GM10266 (cell line): ENCODE measurements at regions not wholly inside any gene's neighbourhood (a gene's known extent, or its start where the extent isn't known, plus 50 kb on each side); places are given as distances from the start of the nearest gene placed in this dataset.
A peak's percentile ranks its signal among the peaks of the same experiment; 100 is the strongest.
"Not testable (repeated sequence)": the region's sequence is repeated elsewhere in the genome, so short reads cannot be mapped to it uniquely, and the experiment has no call there.

Experiments used
- DNase-seq: peaks from one replicate; pipeline ENCODE4 v3.0.0; 2012; ENCODE audit errors: extremely low spot score
- TF ChIP-seq, protein P1 (sequence below): IDR thresholded peaks from 2 replicates; pipeline ENCODE4 v1.5.1; 2012; ENCODE audit warnings: mild to moderate bottlenecking, low read depth; ENCODE audit not compliant: control insufficient read depth, insufficient read depth; ENCODE audit errors: missing control alignments

DNA sequence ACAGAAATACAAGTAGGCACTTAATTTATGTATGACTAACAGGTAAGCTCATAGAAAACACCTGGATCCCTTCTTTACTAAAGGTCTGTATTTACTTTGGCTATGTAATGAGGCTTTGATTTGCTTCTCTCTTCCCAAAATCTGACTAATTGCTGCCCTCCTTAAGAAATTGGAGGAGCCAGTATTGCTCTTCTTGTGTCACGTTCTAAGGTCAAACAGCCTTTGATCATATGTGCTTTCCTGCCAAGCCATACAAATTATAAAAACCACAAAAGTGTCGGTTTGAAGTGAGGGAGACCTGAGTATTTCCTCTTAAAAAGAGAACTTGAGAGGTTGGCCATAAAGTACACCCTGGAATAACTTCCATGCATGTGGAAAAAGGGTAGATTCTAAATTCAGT, 112.1 kb upstream of the MB21D2 start:
- no peak for DNase-seq
- TF ChIP-seq, protein P1, sequence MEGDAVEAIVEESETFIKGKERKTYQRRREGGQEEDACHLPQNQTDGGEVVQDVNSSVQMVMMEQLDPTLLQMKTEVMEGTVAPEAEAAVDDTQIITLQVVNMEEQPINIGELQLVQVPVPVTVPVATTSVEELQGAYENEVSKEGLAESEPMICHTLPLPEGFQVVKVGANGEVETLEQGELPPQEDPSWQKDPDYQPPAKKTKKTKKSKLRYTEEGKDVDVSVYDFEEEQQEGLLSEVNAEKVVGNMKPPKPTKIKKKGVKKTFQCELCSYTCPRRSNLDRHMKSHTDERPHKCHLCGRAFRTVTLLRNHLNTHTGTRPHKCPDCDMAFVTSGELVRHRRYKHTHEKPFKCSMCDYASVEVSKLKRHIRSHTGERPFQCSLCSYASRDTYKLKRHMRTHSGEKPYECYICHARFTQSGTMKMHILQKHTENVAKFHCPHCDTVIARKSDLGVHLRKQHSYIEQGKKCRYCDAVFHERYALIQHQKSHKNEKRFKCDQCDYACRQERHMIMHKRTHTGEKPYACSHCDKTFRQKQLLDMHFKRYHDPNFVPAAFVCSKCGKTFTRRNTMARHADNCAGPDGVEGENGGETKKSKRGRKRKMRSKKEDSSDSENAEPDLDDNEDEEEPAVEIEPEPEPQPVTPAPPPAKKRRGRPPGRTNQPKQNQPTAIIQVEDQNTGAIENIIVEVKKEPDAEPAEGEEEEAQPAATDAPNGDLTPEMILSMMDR, result no peak

DNA sequence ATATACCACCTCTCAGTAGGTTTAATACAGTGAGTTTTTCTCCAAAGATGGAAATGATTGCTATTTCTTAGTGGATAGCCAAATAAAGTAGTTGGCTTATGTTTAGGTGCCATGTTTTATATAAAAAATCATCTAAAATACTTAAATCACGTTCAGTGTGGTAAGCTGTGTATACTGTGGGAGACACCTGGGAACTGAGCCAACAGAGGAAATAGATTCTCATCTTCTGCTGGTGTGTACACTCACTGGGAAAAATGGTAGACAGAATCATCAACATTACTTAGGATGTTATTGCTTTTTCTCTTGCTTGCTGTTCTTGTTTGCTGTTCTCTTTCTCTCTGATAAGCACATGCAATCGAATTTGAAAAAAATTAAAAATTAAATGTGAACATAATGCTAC, 112.6 kb upstream of the MB21D2 start:
- TF ChIP-seq, protein P1, result no peak
- no peak for DNase-seq

DNA sequence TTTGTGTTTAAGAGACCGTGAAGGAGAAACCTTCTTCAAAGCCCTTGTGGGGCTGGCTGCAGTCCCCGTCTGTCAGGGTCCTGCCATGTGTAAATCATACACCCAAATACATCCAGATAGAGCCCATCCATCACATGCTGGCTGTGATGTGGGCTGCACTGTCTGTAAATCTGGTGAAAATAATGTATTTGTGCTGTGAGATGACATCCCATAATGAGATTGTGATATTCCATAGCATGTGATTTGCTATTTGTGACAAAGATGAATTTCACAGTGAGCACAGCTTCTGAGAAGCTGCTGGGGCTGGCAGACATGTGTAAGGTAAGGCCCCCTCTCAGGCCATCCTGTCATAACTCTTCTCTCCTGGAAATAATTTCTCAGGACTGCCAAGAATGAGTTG, 114.3 kb upstream of the MB21D2 start:
- TF ChIP-seq, protein P1, result no peak
- DNase-seq, result no peak

DNA sequence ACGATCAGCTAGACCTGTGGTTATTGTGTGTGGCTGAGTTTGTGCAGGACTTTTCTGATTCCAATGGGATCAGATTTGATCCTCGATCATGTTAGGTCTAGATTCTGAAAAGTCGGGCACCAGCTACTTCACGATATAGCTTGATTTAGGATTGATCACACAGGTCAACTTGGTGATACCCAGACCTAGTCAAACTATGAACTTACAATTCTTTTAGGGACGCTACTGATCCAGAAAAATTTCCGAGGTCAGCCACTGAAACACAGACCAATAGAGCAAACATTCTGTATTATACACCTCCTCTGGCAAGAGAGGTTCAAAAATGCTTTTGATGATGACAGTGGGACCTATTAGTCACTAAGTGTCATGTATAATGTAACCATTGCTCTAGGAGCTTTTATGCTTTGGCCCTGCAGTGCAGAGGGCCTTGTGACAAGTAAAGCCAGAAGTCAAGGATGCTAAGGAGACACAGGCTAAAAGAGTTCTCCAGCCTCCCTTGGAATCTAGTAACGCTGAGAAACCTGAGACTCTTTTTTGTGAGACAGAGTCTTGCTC, 115.6 kb upstream of the MB21D2 start:
- TF ChIP-seq, protein P1, result no peak
- DNase-seq, result no peak

DNA sequence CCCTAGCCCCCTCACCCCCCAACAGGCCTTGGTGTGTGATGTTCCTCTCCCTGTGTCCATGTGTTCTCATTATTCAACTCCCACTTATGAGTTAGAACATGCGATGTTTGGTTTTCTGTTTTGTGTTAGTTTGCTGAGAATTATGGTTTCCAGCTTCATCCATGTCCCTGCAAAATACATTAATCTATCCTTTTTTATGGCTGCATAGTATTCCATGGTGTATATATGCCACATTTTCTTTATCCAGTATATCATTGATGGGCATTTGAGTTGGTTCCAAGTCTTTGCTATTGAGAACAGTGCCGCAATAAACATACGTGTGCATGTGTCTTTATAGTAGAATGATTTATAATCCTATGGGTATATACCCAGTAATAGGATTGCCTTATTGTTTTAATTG, 120.2 kb upstream of the MB21D2 start:
- DNase-seq, result not testable (repeated sequence)

DNA sequence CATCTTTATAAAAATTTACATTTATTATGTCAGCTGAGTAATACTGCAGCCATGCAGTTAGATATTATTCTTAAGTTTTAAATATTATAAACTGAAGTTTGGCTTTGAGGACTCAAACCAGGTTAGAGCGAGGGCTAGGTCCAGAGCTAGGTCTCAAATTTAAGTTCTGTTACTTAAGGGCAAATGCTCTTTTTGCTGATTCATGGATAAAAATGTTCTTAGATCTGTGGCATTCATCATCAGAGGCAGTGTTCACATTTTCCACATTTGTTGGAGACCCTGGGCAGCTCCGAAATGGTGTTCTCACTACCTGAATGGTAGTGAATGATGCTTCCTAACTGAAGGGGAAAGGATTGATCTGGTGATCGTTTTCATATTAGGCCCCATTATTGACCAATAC, 121.4 kb upstream of the MB21D2 start:
- TF ChIP-seq, protein P1, result no peak
- DNase-seq, result no peak

DNA sequence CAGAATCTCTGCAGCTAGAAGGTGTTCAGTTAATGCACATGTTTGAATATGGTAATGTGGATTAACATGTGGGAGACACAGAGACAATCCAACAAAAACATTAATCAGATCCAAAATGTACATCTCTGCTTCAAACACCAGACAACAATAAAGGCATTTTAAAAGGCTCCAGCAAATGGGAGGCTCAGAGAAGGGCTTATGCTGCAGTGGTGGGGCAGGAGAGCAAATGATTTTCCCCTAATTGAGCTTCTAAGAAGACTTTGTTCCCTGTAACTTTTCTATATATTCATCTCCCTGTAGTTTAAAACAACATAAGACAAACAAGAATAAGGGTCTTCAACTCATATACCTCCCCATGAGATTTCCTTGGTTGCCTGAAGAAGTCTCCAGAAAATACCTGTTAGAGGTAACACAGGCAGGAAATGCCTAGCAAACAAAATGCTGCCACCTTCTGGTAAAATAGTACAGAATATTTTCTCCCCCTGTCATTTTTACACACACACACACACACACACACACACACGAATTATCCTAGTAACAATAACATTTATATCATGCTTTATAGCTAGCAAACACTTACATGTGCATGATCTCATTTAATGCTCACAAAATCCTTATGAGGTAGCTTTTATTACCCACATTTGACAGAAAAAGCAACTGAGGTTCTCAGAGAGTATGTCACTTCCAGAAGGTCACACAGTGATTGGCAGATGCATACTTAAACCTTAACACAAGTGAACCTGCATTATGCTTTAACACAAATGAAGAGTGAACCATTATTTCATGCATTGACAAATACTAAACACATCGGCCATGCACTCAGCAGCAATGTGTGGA, 123.4 kb upstream of the MB21D2 start:
- peak; percentile 63 for DNase-seq
- TF ChIP-seq, protein P1, result peak; percentile 61

DNA sequence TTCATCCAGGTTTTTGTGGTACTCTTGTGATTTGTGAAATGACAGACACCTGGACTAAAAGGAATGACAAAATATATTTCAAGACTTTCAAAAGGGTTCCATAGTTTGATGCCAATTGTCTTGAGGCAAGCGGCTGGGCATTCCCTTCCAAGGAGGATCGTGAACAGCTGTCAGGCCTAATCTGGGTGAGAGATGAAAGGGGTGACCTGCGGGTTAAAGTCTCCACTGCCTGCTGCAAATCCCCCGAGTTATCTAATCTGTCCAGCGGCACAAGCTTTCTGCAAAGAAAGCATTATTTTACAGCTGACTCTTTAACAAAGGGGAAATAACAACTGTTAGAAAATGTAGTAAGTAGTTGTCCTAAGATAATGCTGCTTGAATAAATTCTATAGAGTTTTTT, 128.7 kb upstream of the MB21D2 start:
- TF ChIP-seq, protein P1, result no peak
- DNase-seq, result no peak

DNA sequence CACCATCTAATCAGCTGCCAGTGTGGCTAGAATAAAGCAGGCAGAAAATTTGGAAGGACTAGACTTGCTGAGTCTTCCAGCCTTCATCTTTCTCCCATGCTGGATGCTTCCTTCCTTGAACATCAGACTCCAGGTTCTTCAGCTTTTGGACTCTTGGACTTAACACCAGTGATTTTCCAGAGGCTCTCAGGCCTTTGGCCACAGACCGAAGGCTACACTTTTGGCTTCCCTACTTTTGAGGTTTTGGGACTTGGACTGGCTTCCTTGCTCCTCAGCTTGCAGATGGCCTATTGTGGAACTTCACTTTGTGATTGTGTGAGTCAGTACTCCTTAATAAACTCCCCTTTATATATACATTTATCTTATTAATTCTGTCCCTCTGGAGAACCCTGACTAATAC, 129.8 kb upstream of the MB21D2 start:
- DNase-seq, result not testable (repeated sequence)
